Stomach (tissue), 4 donors: ENCODE measurements at regions not wholly inside any gene's neighbourhood (a gene's known extent, or its start where the extent isn't known, plus 50 kb on each side); places are given as distances from the start of the nearest gene placed in this dataset.

Source experiments
- POLR2A ChIP-seq, 4 donors: fragments of 450-650 bp; IDR thresholded peaks; one replicate each; pipeline ENCODE4 v1.6.1; 2016; ENCODE audit warnings: antibody characterized with exemption in 4 of 4, control low read depth in 2 of 4, mild to moderate bottlenecking in 1 of 4, moderate library complexity in 1 of 4
- TF ChIP-seq, protein P1 (sequence below), 7 experiments: fragments of 450-650 bp in 4 of 7; fragments of 200-600 bp in 3 of 7; sonication (generic) in 3 of 7; IDR thresholded peaks; one replicate each; pipeline ENCODE4 v1.5.1; 2016 to 2019; ENCODE audit warnings: antibody characterized with exemption in 7 of 7, control low read depth in 2 of 7, mild to moderate bottlenecking in 1 of 7

DNA sequence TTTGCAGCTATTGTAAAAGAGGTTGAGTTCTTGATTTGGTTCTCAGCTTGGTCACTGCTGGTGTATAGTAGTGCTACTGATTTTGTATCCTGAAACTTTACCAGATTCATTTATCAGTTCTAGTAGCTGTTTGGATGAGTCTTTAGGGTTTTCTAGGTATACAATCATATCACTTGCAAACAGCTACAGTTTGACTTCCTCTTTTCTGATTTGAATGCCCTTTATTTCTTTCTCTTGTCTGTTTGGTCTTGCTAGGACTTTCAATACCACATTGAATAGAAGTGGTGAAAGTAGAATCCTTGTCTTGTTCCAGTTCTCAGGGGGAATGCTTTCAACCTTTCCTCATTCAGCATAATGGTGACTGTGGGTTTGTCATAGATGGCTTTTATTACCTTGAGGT lies 210.5 kb upstream of the DPP10 start:
- TF ChIP-seq, protein P1, sequence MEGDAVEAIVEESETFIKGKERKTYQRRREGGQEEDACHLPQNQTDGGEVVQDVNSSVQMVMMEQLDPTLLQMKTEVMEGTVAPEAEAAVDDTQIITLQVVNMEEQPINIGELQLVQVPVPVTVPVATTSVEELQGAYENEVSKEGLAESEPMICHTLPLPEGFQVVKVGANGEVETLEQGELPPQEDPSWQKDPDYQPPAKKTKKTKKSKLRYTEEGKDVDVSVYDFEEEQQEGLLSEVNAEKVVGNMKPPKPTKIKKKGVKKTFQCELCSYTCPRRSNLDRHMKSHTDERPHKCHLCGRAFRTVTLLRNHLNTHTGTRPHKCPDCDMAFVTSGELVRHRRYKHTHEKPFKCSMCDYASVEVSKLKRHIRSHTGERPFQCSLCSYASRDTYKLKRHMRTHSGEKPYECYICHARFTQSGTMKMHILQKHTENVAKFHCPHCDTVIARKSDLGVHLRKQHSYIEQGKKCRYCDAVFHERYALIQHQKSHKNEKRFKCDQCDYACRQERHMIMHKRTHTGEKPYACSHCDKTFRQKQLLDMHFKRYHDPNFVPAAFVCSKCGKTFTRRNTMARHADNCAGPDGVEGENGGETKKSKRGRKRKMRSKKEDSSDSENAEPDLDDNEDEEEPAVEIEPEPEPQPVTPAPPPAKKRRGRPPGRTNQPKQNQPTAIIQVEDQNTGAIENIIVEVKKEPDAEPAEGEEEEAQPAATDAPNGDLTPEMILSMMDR (IDR thresholded peaks at IDR 0.05), result no peak
- TF ChIP-seq POLR2A (IDR thresholded peaks at IDR 0.05), result no peak
